Keratinocyte (primary cell): ENCODE measurements at regions not wholly inside any gene's neighbourhood (a gene's known extent, or its start where the extent isn't known, plus 50 kb on each side); places are given as distances from the start of the nearest gene placed in this dataset.

Source experiments
- DNase-seq: peaks from one replicate; pipeline ENCODE4 v3.0.0-alpha.2; 2011; ENCODE audit warnings: low read depth, missing footprints, low spot score
- FAIRE-seq: peaks from 2 replicates; lab custom pipeline; 2011; peaks lifted over from hg19 to GRCh38; lab: Jason Lieb, UNC
- H2AFZ ChIP-seq: 2 replicates; pipeline ENCODE4 v1.6.0; 2012; ENCODE audit warnings: low read length, control low read depth, inconsistent platforms; ENCODE audit not compliant: control insufficient read depth
- H3K27ac ChIP-seq: 2 replicates; pipeline ENCODE4 v1.5.1; 2011; ENCODE audit warnings: low read length; ENCODE audit not compliant: control insufficient read depth, insufficient read depth
- H3K27me3 ChIP-seq: 3 replicates; pipeline ENCODE4 v1.6.0; 2011; ENCODE audit warnings: low read length; ENCODE audit not compliant: control insufficient read depth, insufficient read depth; ENCODE audit errors: extremely low read depth
- H3K36me3 ChIP-seq, 2 experiments: 2 replicates in 1 of 2; 3 replicates in 1 of 2; pipeline ENCODE4 v1.5.1; 2011; ENCODE audit warnings: low read length in 2 of 2, mild to moderate bottlenecking in 1 of 2; ENCODE audit not compliant: control insufficient read depth in 2 of 2, insufficient read depth in 2 of 2; ENCODE audit errors: extremely low read depth in 1 of 2
- H3K4me1 ChIP-seq: 3 replicates; pipeline ENCODE4 v1.5.1; 2011; ENCODE audit warnings: low read length; ENCODE audit not compliant: control insufficient read depth, insufficient read depth; ENCODE audit errors: extremely low read depth
- H3K4me2 ChIP-seq: 3 replicates; pipeline ENCODE4 v1.6.0; 2011; ENCODE audit warnings: low read depth, low read length; ENCODE audit not compliant: control insufficient read depth, insufficient read depth; ENCODE audit errors: extremely low read depth
- H3K4me3 ChIP-seq, 3 experiments: fragments of 200-600 bp in 1 of 3; sonication (generic) in 1 of 3; 2 replicates in 2 of 3; 3 replicates in 1 of 3; pipeline ENCODE4 v1.5.1; 2011 to 2016; ENCODE audit warnings: low read length in 3 of 3, mild to moderate bottlenecking in 3 of 3, control low read depth in 2 of 3, inconsistent platforms in 1 of 3, low read depth in 1 of 3, mixed read lengths in 1 of 3, mixed run types in 1 of 3, moderate library complexity in 1 of 3; ENCODE audit not compliant: control insufficient read depth in 2 of 3, insufficient read depth in 2 of 3; ENCODE audit errors: extremely low read depth in 1 of 3
- H3K79me2 ChIP-seq: 2 replicates; pipeline ENCODE4 v1.6.0; 2012; ENCODE audit warnings: low read length; ENCODE audit not compliant: control insufficient read depth, insufficient read depth
- H3K9ac ChIP-seq: 3 replicates; pipeline ENCODE4 v1.6.0; 2011; ENCODE audit warnings: low read length; ENCODE audit not compliant: control insufficient read depth, insufficient read depth; ENCODE audit errors: extremely low read depth
- H3K9me1 ChIP-seq: 3 replicates; pipeline ENCODE4 v1.6.0; 2011; ENCODE audit warnings: low read length; ENCODE audit not compliant: control insufficient read depth, insufficient read depth; ENCODE audit errors: extremely low read depth
- H3K9me3 ChIP-seq: 2 replicates; pipeline ENCODE4 v1.5.1; 2012; ENCODE audit warnings: low read depth, low read length; ENCODE audit not compliant: control insufficient read depth
- H4K20me1 ChIP-seq: 3 replicates; pipeline ENCODE4 v1.6.0; 2011; ENCODE audit warnings: low read length; ENCODE audit not compliant: control insufficient read depth, insufficient read depth; ENCODE audit errors: extremely low read depth
- EZH2 ChIP-seq: IDR thresholded peaks from one replicate; pipeline ENCODE4 v1.6.1; 2012; ENCODE audit warnings: inconsistent platforms, mild to moderate bottlenecking, low read length, moderate library complexity
- dilution Hi-C: fragments of 300-500 bp; cut with MboI; formaldehyde crosslinking; loops from one replicate; pipeline ENCODE4 v1.7.0; 2020; ENCODE audit warnings: low sequenced_read_pairs; ENCODE audit not compliant: extremely low pct_ligation_motif_present
- TF ChIP-seq, protein P1 (sequence below), 3 experiments: IDR thresholded peaks in 1 of 3; conservative IDR thresholded peaks in 1 of 3; optimal IDR thresholded peaks in 1 of 3; 2 replicates in 2 of 3; 3 replicates in 1 of 3; pipeline versions ENCODE3 to v1.5.1; 2011; ENCODE audit warnings: low read length in 3 of 3, mild to moderate bottlenecking in 3 of 3, moderate library complexity in 2 of 3, control low read depth in 1 of 3, inconsistent platforms in 1 of 3; ENCODE audit not compliant: insufficient read depth in 2 of 3; ENCODE audit errors: extremely low read depth in 1 of 3

DNA sequence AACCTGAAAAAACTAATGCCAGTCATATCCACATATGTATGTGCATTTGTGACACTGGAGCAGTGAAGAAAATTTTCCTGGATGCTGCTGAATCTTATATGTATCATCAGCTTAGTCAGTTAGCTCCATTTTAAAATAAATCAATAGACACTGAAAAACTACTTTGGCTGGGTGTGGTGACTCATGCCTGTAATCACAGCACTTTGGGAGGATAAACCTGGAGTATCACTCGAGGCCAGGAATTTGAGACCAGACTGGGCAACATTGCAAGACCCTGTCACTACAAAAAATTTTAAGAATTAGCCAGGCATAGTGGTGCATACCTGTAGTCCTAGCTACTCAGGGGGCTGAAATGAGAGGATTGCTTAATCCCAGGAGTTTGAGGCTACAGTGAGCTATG, 511.0 kb upstream of the TLE4 start:
- H3K27ac ChIP-seq = no peak overlapping the region
- H3K27me3 ChIP-seq = no peaks in the 10 kb centered on the region
- H3K4me3 ChIP-seq = no peak overlapping the region
- FAIRE-seq = no peak
- dilution Hi-C loops = no loop called here
- no peak overlapping the region for H3K4me2 ChIP-seq
- no peak overlapping the region for H2AFZ ChIP-seq
- TF ChIP-seq, protein P1, sequence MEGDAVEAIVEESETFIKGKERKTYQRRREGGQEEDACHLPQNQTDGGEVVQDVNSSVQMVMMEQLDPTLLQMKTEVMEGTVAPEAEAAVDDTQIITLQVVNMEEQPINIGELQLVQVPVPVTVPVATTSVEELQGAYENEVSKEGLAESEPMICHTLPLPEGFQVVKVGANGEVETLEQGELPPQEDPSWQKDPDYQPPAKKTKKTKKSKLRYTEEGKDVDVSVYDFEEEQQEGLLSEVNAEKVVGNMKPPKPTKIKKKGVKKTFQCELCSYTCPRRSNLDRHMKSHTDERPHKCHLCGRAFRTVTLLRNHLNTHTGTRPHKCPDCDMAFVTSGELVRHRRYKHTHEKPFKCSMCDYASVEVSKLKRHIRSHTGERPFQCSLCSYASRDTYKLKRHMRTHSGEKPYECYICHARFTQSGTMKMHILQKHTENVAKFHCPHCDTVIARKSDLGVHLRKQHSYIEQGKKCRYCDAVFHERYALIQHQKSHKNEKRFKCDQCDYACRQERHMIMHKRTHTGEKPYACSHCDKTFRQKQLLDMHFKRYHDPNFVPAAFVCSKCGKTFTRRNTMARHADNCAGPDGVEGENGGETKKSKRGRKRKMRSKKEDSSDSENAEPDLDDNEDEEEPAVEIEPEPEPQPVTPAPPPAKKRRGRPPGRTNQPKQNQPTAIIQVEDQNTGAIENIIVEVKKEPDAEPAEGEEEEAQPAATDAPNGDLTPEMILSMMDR (optimal IDR thresholded peaks at IDR 0.05 in 1 of 3, IDR thresholded peaks at IDR 0.05 in 1 of 3, conservative IDR thresholded peaks at IDR 0.05 in 1 of 3; ENCODE audit: extremely low read depth in 1 of 3, insufficient read depth in 2 of 3, low read length in 3 of 3) = no peak
- no peak for TF ChIP-seq EZH2
- no peaks in the 10 kb centered on the region for H3K9me1 ChIP-seq
- H3K4me1 ChIP-seq = peaks cover 3% of the 10 kb centered on the region
- no peaks in the 10 kb centered on the region for H3K79me2 ChIP-seq
- no peaks in the 10 kb centered on the region for H3K9me3 ChIP-seq
- no peaks in the 10 kb centered on the region for H3K36me3 ChIP-seq
- no peak for DNase-seq
- H4K20me1 ChIP-seq = no peaks in the 10 kb centered on the region
- H3K9ac ChIP-seq = no peak overlapping the region

DNA sequence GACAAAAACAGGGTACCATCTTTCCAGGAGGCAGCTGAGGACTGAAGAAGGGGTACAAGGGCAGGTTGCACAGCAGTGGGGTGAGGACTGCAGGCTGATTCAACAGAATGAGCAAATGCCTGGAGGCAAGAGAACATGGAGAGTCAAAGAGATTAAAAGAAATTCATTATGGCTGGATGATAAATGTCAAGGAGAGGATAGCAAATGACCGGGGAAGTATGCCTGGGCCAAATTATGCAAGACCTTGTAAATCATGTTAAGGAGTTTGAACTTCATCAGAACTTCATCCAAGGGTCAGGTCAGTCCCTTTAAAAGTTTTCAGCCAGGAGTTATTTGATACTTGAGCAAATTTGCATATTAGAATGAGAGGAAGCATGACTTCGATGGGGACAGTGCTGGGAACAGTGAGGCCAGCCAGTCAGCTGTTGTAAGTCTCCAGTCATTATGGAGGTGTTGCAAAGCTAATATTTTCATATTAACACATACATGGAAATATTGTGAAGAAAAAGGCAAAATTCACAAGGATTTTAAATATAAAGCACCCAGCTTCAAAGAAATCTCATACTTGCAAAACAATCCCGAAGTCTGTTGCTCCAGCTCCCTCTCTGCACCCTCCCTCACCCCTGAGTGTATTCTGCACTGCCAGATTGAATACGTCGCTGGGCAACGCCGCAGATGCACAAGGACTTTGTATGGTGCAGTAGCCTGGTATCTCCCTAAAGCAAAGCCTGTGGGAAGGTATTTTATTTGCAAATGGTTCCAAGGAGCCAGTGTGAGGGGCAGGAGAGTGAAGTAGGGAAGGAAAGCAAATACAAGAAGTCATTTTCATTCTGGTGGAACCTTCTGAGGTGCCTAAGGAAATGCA, 509.8 kb upstream of the TLE4 start:
- Histone ChIP-seq H3K27me3 (no peaks in the 10 kb centered on the region), H3K9me3 (no peaks in the 10 kb centered on the region), H3K36me3 (no peaks in the 10 kb centered on the region), H3K9ac (no peak overlapping the region), H4K20me1 (no peaks in the 10 kb centered on the region), H3K4me3 (no peak overlapping the region), H3K27ac (no peak overlapping the region), H3K4me2 (no peak overlapping the region), H3K79me2 (no peaks in the 10 kb centered on the region), H2AFZ (no peak overlapping the region), H3K9me1 (no peaks in the 10 kb centered on the region), H3K4me1 (peaks cover 3% of the 10 kb centered on the region)
- TF ChIP-seq EZH2 = no peak
- TF ChIP-seq, protein P1 (optimal IDR thresholded peaks at IDR 0.05 in 1 of 3, IDR thresholded peaks at IDR 0.05 in 1 of 3, conservative IDR thresholded peaks at IDR 0.05 in 1 of 3; ENCODE audit: extremely low read depth in 1 of 3, insufficient read depth in 2 of 3, low read length in 3 of 3) = no peak
- no peak for DNase-seq
- no peak for FAIRE-seq
- dilution Hi-C loops = no loop called here
